NT2/D1 (cell line): ENCODE measurements at regions not wholly inside any gene's neighbourhood (a gene's known extent, or its start where the extent isn't known, plus 50 kb on each side); places are given as distances from the start of the nearest gene placed in this dataset.

Experiments
- DNase-seq: peaks from one replicate; pipeline ENCODE4 v3.0.0-alpha.2; 2011; ENCODE audit warnings: low read depth, low spot score
- H3K27me3 ChIP-seq: 2 replicates; pipeline ENCODE4 v1.6.0; 2011; ENCODE audit warnings: mild to moderate bottlenecking; ENCODE audit not compliant: insufficient read length, insufficient read depth
- H3K36me3 ChIP-seq: 2 replicates; pipeline ENCODE4 v1.6.1; 2011; ENCODE audit warnings: mild to moderate bottlenecking, low read length, mixed read lengths; ENCODE audit not compliant: insufficient read depth, insufficient read length
- H3K4me1 ChIP-seq: 2 replicates; pipeline ENCODE4 v1.5.1; 2011; ENCODE audit not compliant: insufficient read depth, insufficient read length
- H3K4me3 ChIP-seq: 2 replicates; pipeline ENCODE4 v1.5.1; 2011; ENCODE audit warnings: low read depth; ENCODE audit not compliant: insufficient read length
- H3K9ac ChIP-seq: 2 replicates; pipeline ENCODE4 v1.6.0; 2011; ENCODE audit warnings: low read depth; ENCODE audit not compliant: insufficient read length
- H3K9me3 ChIP-seq: 2 replicates; pipeline ENCODE4 v1.5.1; 2011; ENCODE audit warnings: mild to moderate bottlenecking, low read length; ENCODE audit not compliant: insufficient read depth
- SUZ12 ChIP-seq: IDR thresholded peaks from 2 replicates; pipeline ENCODE4 v1.6.1; 2011; ENCODE audit not compliant: insufficient read length, insufficient read depth; ENCODE audit errors: extremely low read depth
- YY1 ChIP-seq: IDR thresholded peaks from 2 replicates; pipeline ENCODE4 v1.6.1; 2011; ENCODE audit not compliant: insufficient read length, insufficient read depth
- ZNF274 ChIP-seq: IDR thresholded peaks from 2 replicates; pipeline ENCODE4 v1.6.1; 2011; ENCODE audit warnings: mild to moderate bottlenecking, low read depth, low read length

- no peak for DNase-seq
- Histone ChIP-seq H3K4me1 (no peaks in the 10 kb centered on the region), H3K27me3 (no peaks in the 10 kb centered on the region), H3K9ac (no peak overlapping the region), H3K36me3 (no peaks in the 10 kb centered on the region), H3K4me3 (no peak overlapping the region), H3K9me3 (no peaks in the 10 kb centered on the region)
- TF ChIP-seq ZNF274 (no peak), SUZ12 (no peak), YY1 (no peak)
Observed at GRCh38 chr10:128721963-128722445, 595.8 kb upstream of the MKI67 start.

DNA sequence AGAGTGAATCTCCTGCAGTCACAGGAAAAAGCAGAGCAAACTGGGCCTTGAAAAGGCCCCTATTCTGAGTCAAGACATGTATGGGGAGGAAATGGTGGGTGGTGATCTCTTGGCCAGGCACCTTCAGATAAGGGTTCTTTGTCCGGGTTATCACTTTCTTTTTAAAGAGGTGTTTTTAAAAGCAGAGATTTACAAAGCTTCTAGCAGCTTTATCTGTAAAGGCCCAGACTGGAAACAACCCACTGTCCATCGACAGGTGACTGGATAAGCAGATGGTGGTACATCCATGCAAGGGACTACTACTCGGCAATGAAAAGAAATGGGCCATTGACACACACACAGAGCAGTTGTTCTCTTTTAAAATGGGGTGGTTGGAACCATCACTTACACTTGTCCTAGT is 596.7 kb upstream of the MKI67 start:
- H3K27me3 ChIP-seq = no peaks in the 10 kb centered on the region
- TF ChIP-seq SUZ12 = no peak
- no peak for TF ChIP-seq ZNF274
- TF ChIP-seq YY1 = no peak

GRCh38 chr10:128723631-128724205 is 597.5 kb upstream of the MKI67 start:
- no peak for TF ChIP-seq ZNF274
- no peak for TF ChIP-seq SUZ12
- no peak for TF ChIP-seq YY1
- H3K9ac ChIP-seq = no peak overlapping the region
- peaks cover 5% of the 10 kb centered on the region for H3K4me1 ChIP-seq
- no peak for DNase-seq
- no peak overlapping the region for H3K4me3 ChIP-seq
- H3K27me3 ChIP-seq = no peaks in the 10 kb centered on the region
- H3K36me3 ChIP-seq = no peaks in the 10 kb centered on the region
- H3K9me3 ChIP-seq = no peaks in the 10 kb centered on the region

More for the DNA sequence above, 596.7 kb upstream of the MKI67 start:
- no peak for DNase-seq
- H3K4me3 ChIP-seq = no peak overlapping the region
- peaks cover 3% of the 10 kb centered on the region for H3K4me1 ChIP-seq
- H3K9ac ChIP-seq = no peak overlapping the region
- no peaks in the 10 kb centered on the region for H3K36me3 ChIP-seq
- H3K9me3 ChIP-seq = no peaks in the 10 kb centered on the region

- no peaks in the 10 kb centered on the region for H3K9me3 ChIP-seq
- no peak overlapping the region for H3K9ac ChIP-seq
- H3K4me3 ChIP-seq = no peak overlapping the region
- no peak for DNase-seq
- peaks cover 5% of the 10 kb centered on the region for H3K4me1 ChIP-seq
- H3K27me3 ChIP-seq = no peaks in the 10 kb centered on the region
- no peak for TF ChIP-seq SUZ12
- no peak for TF ChIP-seq ZNF274
- TF ChIP-seq YY1 = no peak
- no peaks in the 10 kb centered on the region for H3K36me3 ChIP-seq
Observed at GRCh38 chr10:128725531-128725930, 599.3 kb upstream of the MKI67 start.

- Histone ChIP-seq H3K4me3 (no peak overlapping the region), H3K27me3 (no peaks in the 10 kb centered on the region), H3K9ac (no peak overlapping the region), H3K36me3 (no peaks in the 10 kb centered on the region), H3K9me3 (no peaks in the 10 kb centered on the region), H3K4me1 (peaks cover 5% of the 10 kb centered on the region)
- DNase-seq = no peak
- TF ChIP-seq YY1 (no peak), SUZ12 (no peak), ZNF274 (no peak)
Observed at GRCh38 chr10:128727114-128727513, 600.9 kb upstream of the MKI67 start.

- H3K4me3 ChIP-seq = no peak overlapping the region
- H3K36me3 ChIP-seq = no peaks in the 10 kb centered on the region
- no peak for DNase-seq
- no peak for TF ChIP-seq SUZ12
- no peak for TF ChIP-seq YY1
- no peak for TF ChIP-seq ZNF274
- H3K9ac ChIP-seq = no peak overlapping the region
- no peaks in the 10 kb centered on the region for H3K27me3 ChIP-seq
- no peaks in the 10 kb centered on the region for H3K9me3 ChIP-seq
- H3K4me1 ChIP-seq = peaks cover 5% of the 10 kb centered on the region
Observed at GRCh38 chr10:128729910-128730420, 603.7 kb upstream of the MKI67 start.

DNA sequence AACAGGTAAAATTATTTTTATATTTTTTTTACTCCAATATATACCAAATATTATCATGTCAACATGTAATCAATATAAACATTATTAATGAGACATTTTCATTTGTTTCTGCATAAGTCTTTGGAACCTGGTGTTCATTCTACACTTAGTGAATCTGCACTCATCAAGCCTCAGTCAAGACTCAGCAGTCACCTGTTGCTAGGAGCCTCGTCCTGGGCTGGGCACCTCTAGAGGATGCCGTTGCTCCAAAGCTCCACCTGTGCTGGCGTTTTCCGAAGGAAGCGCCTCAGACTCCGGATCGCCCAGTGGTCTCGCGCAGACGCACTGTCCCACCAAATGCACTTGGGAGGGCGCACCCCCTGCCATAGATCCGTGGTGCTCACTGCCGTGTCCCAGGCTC is 604.7 kb upstream of the MKI67 start:
- no peak for TF ChIP-seq ZNF274
- no peak for TF ChIP-seq SUZ12
- no peak for TF ChIP-seq YY1
- H3K4me1 ChIP-seq = peaks cover 5% of the 10 kb centered on the region

More for the DNA sequence above, 604.7 kb upstream of the MKI67 start:
- Histone ChIP-seq H3K4me3 (no peak overlapping the region), H3K36me3 (no peaks in the 10 kb centered on the region), H3K27me3 (no peaks in the 10 kb centered on the region), H3K9ac (no peak overlapping the region), H3K9me3 (no peaks in the 10 kb centered on the region)
- DNase-seq = no peak
